HG03457 (cell line): ENCODE measurements at regions not wholly inside any gene's neighbourhood (a gene's known extent, or its start where the extent isn't known, plus 50 kb on each side); places are given as distances from the start of the nearest gene placed in this dataset.
A peak's percentile ranks its signal among the peaks of the same experiment; 100 is the strongest.

Experiments used
- ATAC-seq: cut with Tn5 transposase; IDR thresholded peaks from one replicate; pipeline ENCODE4 v1.9.1; 2021; ENCODE audit warnings: moderate number of reproducible peaks; ENCODE audit not compliant: unreplicated experiment

DNA sequence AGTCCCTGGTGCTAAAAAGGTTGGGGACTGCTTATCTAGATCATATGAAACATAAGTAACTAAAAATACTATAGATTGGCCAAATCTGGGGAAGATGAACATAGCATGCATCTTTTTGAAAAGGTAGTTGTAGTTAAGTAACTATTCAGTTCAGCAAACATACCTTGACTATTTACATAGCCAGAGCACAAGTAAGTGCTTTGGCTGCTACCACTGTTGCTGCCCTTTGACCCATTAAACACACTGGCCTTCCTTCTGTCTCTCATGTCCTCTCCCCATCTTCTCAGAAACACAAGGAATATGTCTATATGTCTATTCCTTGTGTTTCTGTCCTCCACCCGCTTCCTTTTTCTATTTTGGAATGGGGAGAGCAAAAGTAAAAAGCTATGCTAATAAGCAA, 87.9 kb upstream of the SPRY1 start:
- ATAC-seq = no peak

- no peak for ATAC-seq
Measured at GRCh38 chr4:123312116-123312515, 84.5 kb upstream of the SPRY1 start.

DNA sequence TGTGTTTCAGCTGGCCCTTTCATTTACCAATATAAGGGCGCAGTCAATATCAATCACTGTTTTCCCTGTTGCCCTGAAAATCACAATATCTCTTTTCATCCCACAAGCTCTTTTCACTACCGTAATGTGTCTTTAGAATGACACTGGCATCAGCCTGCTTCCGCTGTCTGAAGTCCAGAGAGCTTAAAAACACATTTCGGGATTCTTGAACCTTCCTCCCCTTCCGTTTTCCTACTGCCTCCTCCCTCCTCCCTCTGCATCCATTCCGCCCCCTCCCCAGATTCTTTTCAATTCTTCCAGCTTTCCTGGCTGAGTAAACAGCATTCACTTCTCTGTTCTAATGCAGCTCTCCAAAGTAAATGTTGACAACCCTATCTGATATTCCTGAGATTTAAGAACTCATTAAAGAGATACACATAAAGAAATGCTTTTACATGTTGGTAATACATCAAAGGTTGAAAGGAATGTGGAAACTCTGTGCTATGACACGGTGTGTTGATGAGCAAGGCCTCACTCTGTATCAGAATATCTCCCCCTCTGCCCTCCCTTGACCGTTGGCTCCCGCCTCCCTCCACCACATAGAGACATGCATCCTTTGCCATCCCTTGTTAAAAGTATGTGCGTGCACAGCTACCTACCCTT, 83.5 kb upstream of the SPRY1 start:
- ATAC-seq = no peak

DNA sequence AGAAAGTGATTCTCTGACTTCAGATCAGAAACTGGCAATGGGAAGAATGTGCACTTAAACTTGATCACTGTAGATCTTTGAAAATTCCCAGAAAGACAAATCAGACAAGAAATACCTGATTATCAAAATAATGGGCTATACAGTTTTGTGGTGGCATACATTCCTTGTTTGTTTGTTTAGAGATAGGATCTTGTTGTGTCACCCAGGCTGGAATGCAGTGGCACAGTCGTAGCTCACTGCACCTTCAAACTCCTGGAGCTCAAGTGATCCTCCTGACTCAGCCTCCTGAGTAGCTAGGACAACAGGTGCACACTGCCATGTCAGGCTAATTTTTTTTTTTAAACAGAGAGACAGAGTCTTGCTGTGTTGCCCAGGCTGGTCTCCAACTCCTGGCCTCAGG, 81.0 kb upstream of the SPRY1 start:
- ATAC-seq = no peak

DNA sequence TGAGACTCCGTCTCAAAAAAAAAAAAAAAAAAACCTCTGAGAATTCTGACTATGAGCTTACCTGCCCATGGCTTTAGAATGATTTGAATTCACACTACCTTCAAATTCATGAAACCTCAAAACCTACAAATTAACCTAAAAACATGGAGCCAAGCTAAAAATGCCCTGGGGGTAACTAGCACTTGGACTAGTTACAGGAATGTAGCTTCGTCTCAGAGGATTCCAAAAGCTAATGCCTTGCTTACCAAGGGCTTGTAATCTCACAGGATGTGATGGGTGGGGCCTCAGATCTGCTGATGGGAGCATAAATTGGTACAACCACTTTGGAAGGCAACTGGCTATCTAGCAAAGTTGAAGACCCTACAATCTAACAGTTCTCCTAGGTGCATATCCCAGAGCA, 79.4 kb upstream of the SPRY1 start:
- ATAC-seq = no peak

GRCh38 chr4:123319639-123320038, 77.0 kb upstream of the SPRY1 start:
- no peak for ATAC-seq

GRCh38 chr4:123323998-123324397, 72.6 kb upstream of the SPRY1 start:
- no peak for ATAC-seq

GRCh38 chr4:123325241-123325681, 71.3 kb upstream of the SPRY1 start:
- ATAC-seq = peak; percentile 97

DNA sequence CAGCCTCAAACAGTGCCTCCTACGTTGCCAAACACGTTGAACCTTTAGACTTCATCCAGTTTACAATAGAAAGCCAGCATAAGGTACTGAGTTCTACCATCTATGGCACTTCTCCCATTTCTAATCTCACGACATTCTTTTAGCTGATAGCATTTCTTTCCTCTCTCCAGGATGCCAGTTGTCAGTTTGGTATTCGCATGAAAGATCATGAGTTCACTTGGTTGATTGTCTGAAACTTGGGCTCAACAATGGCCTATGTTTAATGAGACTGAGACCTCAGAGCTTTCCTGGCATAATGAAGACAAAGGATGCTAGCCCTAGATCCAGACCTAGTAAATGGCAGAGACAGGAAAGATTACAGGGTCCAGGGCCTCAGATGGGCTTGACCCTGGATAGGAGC, 69.2 kb upstream of the SPRY1 start:
- no peak for ATAC-seq

- no peak for ATAC-seq
Measured at GRCh38 chr4:123327846-123328429, 68.7 kb upstream of the SPRY1 start.

- ATAC-seq = no peak
Measured at GRCh38 chr4:123338715-123339114, 57.9 kb upstream of the SPRY1 start.

- no peak for ATAC-seq
Measured at GRCh38 chr4:123339507-123340380, 56.9 kb upstream of the SPRY1 start.

- ATAC-seq = no peak
Measured at GRCh38 chr4:123340381-123340701, 56.3 kb upstream of the SPRY1 start.

- no peak for ATAC-seq
Measured at GRCh38 chr4:123342498-123342897, 54.1 kb upstream of the SPRY1 start.

- no peak for ATAC-seq
Measured at GRCh38 chr4:123343400-123344041, 53.1 kb upstream of the SPRY1 start.

DNA sequence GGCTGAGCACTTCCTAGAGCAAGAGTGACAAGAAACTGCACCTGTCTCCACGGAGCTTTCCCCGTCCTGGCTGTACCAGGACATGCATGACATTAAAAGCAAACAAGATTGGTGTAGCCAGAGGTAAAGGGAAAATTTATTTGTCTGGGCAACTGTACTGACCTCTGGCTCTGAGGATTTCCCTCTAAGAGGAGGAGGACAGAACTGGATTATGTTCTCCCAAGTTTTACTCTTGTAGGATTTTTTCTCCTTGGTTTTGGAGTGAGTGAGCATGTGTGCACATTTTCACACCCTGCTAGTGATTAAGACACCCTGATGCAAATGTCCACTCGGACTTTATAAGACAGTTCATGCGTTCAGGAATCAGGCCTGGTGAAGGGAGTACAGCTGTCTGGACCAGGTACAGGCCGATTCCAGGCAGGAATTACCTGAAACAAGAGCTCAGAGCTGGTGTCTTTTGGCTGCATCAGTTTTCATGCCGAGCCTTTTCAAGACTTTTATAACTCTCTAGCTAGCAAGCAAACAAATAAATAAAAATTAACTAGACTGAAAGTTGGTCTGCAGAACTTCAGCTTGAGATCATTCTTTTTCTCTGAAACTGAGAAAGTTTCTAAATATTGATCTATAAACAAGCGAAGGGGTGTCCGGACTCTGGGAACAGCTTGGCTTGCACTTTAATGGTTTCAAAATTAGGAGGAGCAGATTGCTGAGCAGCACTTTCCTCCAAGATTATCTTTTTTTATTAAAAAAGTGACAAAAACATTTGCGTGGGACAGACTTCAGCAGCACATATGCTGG, 51.3 kb upstream of the SPRY1 start:
- ATAC-seq = no peak

- no peak for ATAC-seq
Measured at GRCh38 chr4:123345935-123346300, 50.7 kb upstream of the SPRY1 start.

- peak; percentile 31 for ATAC-seq
Measured at GRCh38 chr4:123346330-123346940, 50.2 kb upstream of the SPRY1 start.
